Loucy (cell line): ENCODE measurements at regions not wholly inside any gene's neighbourhood (a gene's known extent, or its start where the extent isn't known, plus 50 kb on each side); places are given as distances from the start of the nearest gene placed in this dataset.

Source experiments
- H2AFZ ChIP-seq: fragments of 200-600 bp; sonication (generic); 2 replicates; pipeline ENCODE4 v1.6.0; 2016; ENCODE audit warnings: antibody characterized with exemption, mild to moderate bottlenecking, low read length, moderate library complexity
- H3F3A ChIP-seq: fragments of 200-600 bp; 2 replicates; pipeline ENCODE4 v1.6.0; 2016; ENCODE audit warnings: antibody characterized with exemption, low read depth, mild to moderate bottlenecking
- H3K27me3 ChIP-seq: fragments of 200-600 bp; sonication (generic); 2 replicates; pipeline ENCODE4 v1.6.1; 2014; ENCODE audit warnings: low read length, mild to moderate bottlenecking; ENCODE audit not compliant: insufficient read depth, poor library complexity, severe bottlenecking
- H3K36me3 ChIP-seq: fragments of 200-600 bp; sonication (generic); 2 replicates; pipeline ENCODE4 v1.6.1; 2016; ENCODE audit warnings: low read length; ENCODE audit not compliant: insufficient read depth
- H3K4me1 ChIP-seq: fragments of 200-600 bp; sonication (generic); 2 replicates; pipeline ENCODE4 v1.5.1; 2014; ENCODE audit warnings: low read length, mild to moderate bottlenecking; ENCODE audit not compliant: insufficient read depth, poor library complexity, severe bottlenecking
- H3K4me2 ChIP-seq: fragments of 200-600 bp; sonication (generic); 2 replicates; pipeline ENCODE4 v1.6.0; 2014; ENCODE audit warnings: antibody characterized with exemption, low read length, low read depth, mild to moderate bottlenecking; ENCODE audit not compliant: poor library complexity, severe bottlenecking
- H3K4me3 ChIP-seq: fragments of 200-600 bp; sonication (generic); 2 replicates; pipeline ENCODE4 v1.5.1; 2014; ENCODE audit warnings: low read length, mild to moderate bottlenecking, mixed read lengths; ENCODE audit not compliant: poor library complexity, severe bottlenecking
- H3K79me2 ChIP-seq: fragments of 200-600 bp; sonication (generic); 2 replicates; pipeline ENCODE4 v1.6.1; 2014; ENCODE audit warnings: low read length; ENCODE audit not compliant: insufficient read depth
- H3K9ac ChIP-seq: fragments of 200-600 bp; sonication (generic); 2 replicates; pipeline ENCODE4 v1.6.0; 2014; ENCODE audit warnings: mild to moderate bottlenecking, low read depth, low read length, moderate library complexity; ENCODE audit not compliant: poor library complexity, severe bottlenecking
- H3K9me2 ChIP-seq: fragments of 200-600 bp; sonication (generic); replicated peaks from 2 replicates; pipeline ENCODE4 v1.6.1; 2016; ENCODE audit warnings: low read depth, low read length, mixed read lengths
- H3K9me3 ChIP-seq: fragments of 200-600 bp; sonication (generic); 2 replicates; pipeline ENCODE4 v1.6.1; 2014; ENCODE audit warnings: mild to moderate bottlenecking, antibody characterized with exemption, low read length, low read depth; ENCODE audit not compliant: insufficient read depth
- H4K20me1 ChIP-seq: fragments of 200-600 bp; sonication (generic); 2 replicates; pipeline ENCODE4 v1.6.0; 2014; ENCODE audit warnings: antibody characterized with exemption, low read length, mild to moderate bottlenecking; ENCODE audit not compliant: insufficient read depth, poor library complexity, severe bottlenecking
- EZH2phosphoT487 ChIP-seq: fragments of 200-600 bp; IDR thresholded peaks from 2 replicates; pipeline ENCODE4 v1.6.1; 2018; ENCODE audit warnings: antibody characterized with exemption, mild to moderate bottlenecking, moderate library complexity, borderline replicate concordance
- TF ChIP-seq, protein P1 (sequence below): fragments of 200-600 bp; sonication (generic); conservative IDR thresholded peaks from 2 replicates; pipeline ENCODE4 v1.5.1; 2014; ENCODE audit warnings: mild to moderate bottlenecking, antibody characterized with exemption, low read length

DNA sequence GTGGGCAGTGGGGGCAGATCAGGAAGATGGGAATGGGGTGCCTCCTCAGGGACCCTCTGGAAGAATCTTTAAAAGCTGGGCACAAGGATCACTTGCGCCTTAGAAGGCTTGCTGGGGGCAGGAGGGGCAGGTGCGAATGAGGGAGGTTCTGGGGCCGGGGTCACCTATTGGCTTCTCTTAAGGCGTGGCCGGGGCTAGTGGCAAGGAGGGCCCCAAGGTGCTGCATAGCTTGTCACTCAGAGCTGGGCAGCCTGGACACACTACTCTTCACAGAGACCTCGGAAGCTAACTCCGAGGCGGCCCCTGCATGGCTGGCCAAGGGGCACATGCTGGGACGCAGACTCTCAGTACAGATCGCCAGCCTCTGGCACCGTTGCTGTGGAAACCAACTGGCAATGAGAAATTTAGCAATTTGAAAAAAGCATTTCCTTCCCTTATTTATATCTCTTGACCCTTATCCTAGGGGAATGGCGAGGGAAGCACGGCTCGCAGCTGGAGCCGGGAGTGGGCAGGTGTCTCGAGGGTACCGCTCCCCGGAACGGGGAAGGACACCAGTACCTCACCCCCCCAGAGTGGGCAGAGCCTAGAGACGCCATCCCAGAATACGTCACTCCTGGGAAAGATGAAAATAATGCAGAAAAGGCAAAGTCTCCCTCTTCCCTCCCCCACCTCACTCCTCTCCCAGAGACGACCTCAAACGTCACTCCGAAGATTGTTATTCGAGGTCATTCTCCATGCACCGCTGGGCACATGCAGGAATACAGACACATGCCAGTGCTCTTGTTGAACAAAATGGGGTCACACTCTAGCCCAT, 188.1 kb downstream of the CTTN start:
- Histone ChIP-seq H3K4me3 (no peak overlapping the region), H3K36me3 (no peaks in the 10 kb centered on the region), H3K9me3 (peaks cover 10% of the 10 kb centered on the region; the same call in 1 of the 2 replicates), H3K9me2 (no peaks in the 10 kb centered on the region), H3F3A (no peaks in the 10 kb centered on the region), H3K79me2 (no peaks in the 10 kb centered on the region), H3K4me2 (no peak overlapping the region), H3K9ac (no peak overlapping the region), H2AFZ (no peak overlapping the region), H4K20me1 (no peaks in the 10 kb centered on the region), H3K4me1 (no peaks in the 10 kb centered on the region), H3K27me3 (no peaks in the 10 kb centered on the region)
- TF ChIP-seq, protein P1, sequence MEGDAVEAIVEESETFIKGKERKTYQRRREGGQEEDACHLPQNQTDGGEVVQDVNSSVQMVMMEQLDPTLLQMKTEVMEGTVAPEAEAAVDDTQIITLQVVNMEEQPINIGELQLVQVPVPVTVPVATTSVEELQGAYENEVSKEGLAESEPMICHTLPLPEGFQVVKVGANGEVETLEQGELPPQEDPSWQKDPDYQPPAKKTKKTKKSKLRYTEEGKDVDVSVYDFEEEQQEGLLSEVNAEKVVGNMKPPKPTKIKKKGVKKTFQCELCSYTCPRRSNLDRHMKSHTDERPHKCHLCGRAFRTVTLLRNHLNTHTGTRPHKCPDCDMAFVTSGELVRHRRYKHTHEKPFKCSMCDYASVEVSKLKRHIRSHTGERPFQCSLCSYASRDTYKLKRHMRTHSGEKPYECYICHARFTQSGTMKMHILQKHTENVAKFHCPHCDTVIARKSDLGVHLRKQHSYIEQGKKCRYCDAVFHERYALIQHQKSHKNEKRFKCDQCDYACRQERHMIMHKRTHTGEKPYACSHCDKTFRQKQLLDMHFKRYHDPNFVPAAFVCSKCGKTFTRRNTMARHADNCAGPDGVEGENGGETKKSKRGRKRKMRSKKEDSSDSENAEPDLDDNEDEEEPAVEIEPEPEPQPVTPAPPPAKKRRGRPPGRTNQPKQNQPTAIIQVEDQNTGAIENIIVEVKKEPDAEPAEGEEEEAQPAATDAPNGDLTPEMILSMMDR: no peak
- TF ChIP-seq EZH2phosphoT487: no peak

DNA sequence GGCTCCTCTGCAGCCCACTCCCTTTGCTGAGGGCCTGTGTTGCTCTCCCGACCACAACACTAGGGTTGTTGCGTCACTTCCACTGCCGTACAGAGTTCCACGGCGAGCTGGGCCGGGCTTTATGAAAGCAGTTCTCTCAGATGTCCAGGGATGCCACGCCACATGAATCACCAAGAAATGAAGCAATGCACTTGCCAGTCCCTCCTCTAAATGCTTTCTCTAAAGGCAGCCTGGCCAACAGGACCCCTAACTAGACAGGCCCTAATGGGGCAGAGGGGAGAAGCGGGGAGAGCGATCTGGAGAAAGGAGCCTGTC, 188.7 kb downstream of the CTTN start:
- no peak overlapping the region for H3K4me2 ChIP-seq

DNA sequence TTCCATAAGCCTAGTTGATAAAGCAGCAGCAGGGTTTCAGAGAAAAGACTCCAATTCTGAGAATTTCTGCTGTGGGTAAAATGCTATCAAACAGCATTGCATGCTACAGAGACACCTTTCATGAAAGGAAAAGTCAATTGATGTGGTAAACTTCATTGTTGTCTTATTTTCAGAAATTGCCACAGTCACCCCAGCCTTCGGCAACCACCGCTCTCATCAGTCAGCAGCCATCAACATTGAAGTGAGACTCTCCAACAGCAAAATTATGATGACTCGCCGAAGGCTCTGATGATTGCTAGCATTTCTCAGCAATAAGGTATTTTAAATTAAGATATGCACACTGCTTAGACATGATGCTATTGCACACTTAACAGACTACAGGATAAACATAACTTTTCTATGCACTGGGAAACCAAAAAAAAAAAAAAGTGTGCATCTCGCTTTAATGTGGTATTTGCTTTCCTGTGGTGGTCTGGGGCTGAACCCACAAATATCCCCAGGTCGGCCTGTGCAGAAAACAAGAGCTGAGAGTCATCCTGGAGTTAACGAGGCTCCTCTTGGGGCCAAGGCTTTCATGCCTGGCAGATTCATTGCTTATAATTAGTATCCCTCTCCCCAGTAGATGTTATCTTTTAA, 192.1 kb downstream of the CTTN start:
- no peak overlapping the region for H3K9ac ChIP-seq
- no peak overlapping the region for H2AFZ ChIP-seq
- no peaks in the 10 kb centered on the region for H3F3A ChIP-seq
- no peak overlapping the region for H3K4me2 ChIP-seq
- H3K9me2 ChIP-seq: no peaks in the 10 kb centered on the region
- no peaks in the 10 kb centered on the region for H3K27me3 ChIP-seq
- no peaks in the 10 kb centered on the region for H3K36me3 ChIP-seq
- H3K79me2 ChIP-seq: no peaks in the 10 kb centered on the region
- H3K4me3 ChIP-seq: no peak overlapping the region
- no peak for TF ChIP-seq EZH2phosphoT487
- TF ChIP-seq, protein P1: no peak
- H4K20me1 ChIP-seq: no peaks in the 10 kb centered on the region
- H3K9me3 ChIP-seq: peaks cover 7% of the 10 kb centered on the region; the same call in 1 of the 2 replicates
- no peaks in the 10 kb centered on the region for H3K4me1 ChIP-seq

More for the DNA sequence above, 188.7 kb downstream of the CTTN start:
- Histone ChIP-seq H2AFZ (no peak overlapping the region), H3K9me3 (peaks cover 10% of the 10 kb centered on the region; the same call in 1 of the 2 replicates), H3K9ac (no peak overlapping the region), H3K4me1 (no peaks in the 10 kb centered on the region), H3K9me2 (no peaks in the 10 kb centered on the region), H4K20me1 (no peaks in the 10 kb centered on the region), H3K4me3 (no peak overlapping the region), H3K36me3 (no peaks in the 10 kb centered on the region), H3K79me2 (no peaks in the 10 kb centered on the region), H3K27me3 (no peaks in the 10 kb centered on the region), H3F3A (no peaks in the 10 kb centered on the region)
- TF ChIP-seq, protein P1: no peak
- no peak for TF ChIP-seq EZH2phosphoT487
